Stimulated activated CD8-positive, alpha-beta memory T cell treated with anti-CD3 and anti-CD28 coated beads, Interleukin-2, amount 100 ng/mL, for 48 hours (primary cell): ENCODE measurements at regions not wholly inside any gene's neighbourhood (a gene's known extent, or its start where the extent isn't known, plus 50 kb on each side); places are given as distances from the start of the nearest gene placed in this dataset.

Experiments used
- DNase-seq, 2 donors: peaks; one replicate each; pipeline ENCODE4 v3.0.0-alpha.2; 2020; ENCODE audit warnings: low read depth in 2 of 2

GRCh38 chr5:96245140-96246091, 187.6 kb downstream of the PCSK1 start:
- no peak for DNase-seq

GRCh38 chr5:96244696-96245095, 188.4 kb downstream of the PCSK1 start:
- DNase-seq = no peak

- no peak for DNase-seq
Observed at GRCh38 chr5:96243862-96244261, 189.2 kb downstream of the PCSK1 start.

- DNase-seq = no peak
Observed at GRCh38 chr5:96243203-96243602, 189.8 kb downstream of the PCSK1 start.

- no peak for DNase-seq
Observed at GRCh38 chr5:96242571-96242970, 190.5 kb downstream of the PCSK1 start.

GRCh38 chr5:96236831-96237230, 196.2 kb downstream of the PCSK1 start:
- no peak for DNase-seq

GRCh38 chr5:96236051-96236450, 197.0 kb downstream of the PCSK1 start:
- DNase-seq = no peak

GRCh38 chr5:96235008-96235910, 197.8 kb downstream of the PCSK1 start:
- no peak for DNase-seq

- no peak for DNase-seq
Observed at GRCh38 chr5:96232602-96233001, 200.4 kb downstream of the PCSK1 start.

- no peak for DNase-seq
Observed at GRCh38 chr5:96229188-96229587, 203.9 kb downstream of the PCSK1 start.

GRCh38 chr5:96228408-96228807, 204.6 kb downstream of the PCSK1 start:
- no peak for DNase-seq

- DNase-seq = no peak
Observed at GRCh38 chr5:96227957-96228356, 205.1 kb downstream of the PCSK1 start.

- no peak for DNase-seq
Observed at GRCh38 chr5:96226941-96227552, 206.0 kb downstream of the PCSK1 start.

GRCh38 chr5:96222129-96222528, 210.9 kb downstream of the PCSK1 start:
- DNase-seq = no peak

GRCh38 chr5:96220610-96221390, 212.2 kb downstream of the PCSK1 start:
- DNase-seq = no peak

GRCh38 chr5:96219580-96220281, 213.3 kb downstream of the PCSK1 start:
- DNase-seq = no peak

GRCh38 chr5:96218653-96219052, 214.4 kb downstream of the PCSK1 start:
- no peak for DNase-seq

GRCh38 chr5:96214442-96215197, 218.4 kb downstream of the PCSK1 start:
- no peak for DNase-seq

- no peak for DNase-seq
Observed at GRCh38 chr5:96209829-96210228, 223.2 kb downstream of the PCSK1 start.

GRCh38 chr5:96207420-96207819, 225.6 kb downstream of the PCSK1 start:
- no peak for DNase-seq
